Endothelial cell of umbilical vein (primary cell): ENCODE measurements at regions not wholly inside any gene's neighbourhood (a gene's known extent, or its start where the extent isn't known, plus 50 kb on each side); places are given as distances from the start of the nearest gene placed in this dataset.

Source experiments
- BruUV-seq: library from RNA; stranded (reverse); fragments of 400-500 nt; replicated peaks from 2 replicates; lab custom pipeline; 2021; lab: Mats Ljungman, UMichigan
- CTCF ChIA-PET: fragments of 300-600, 350-600 bp; sonication (Branson Sonifier 250); formaldehyde crosslinking; loops from one replicate; lab custom pipeline; 2021; ENCODE audit warnings: antibody characterized with exemption, inconsistent platforms; lab: Charles Lee
- POLR2A ChIA-PET: fragments of 300-600, 350-600 bp; sonication (Branson Sonifier 250); formaldehyde crosslinking; loops from one replicate; lab custom pipeline; 2021; ENCODE audit warnings: antibody characterized with exemption, inconsistent platforms; lab: Charles Lee
- DNase-seq: peaks from one replicate; pipeline ENCODE4 v3.0.0-alpha.2; 2011; ENCODE audit warnings: low read depth, low spot score
- FAIRE-seq: peaks from 2 replicates; lab custom pipeline; 2011; peaks lifted over from hg19 to GRCh38; lab: Jason Lieb, UNC
- H2AFZ ChIP-seq: 2 replicates; pipeline ENCODE4 v1.6.0; 2012; ENCODE audit warnings: low read depth, low read length, control low read depth, inconsistent platforms
- H3K27ac ChIP-seq: 2 replicates; pipeline ENCODE4 v1.5.1; 2011; ENCODE audit warnings: low read depth, mild to moderate bottlenecking, control low read depth, low read length, moderate library complexity; ENCODE audit not compliant: insufficient read depth
- H3K27me3 ChIP-seq, 2 experiments: 2 replicates each; pipeline versions ENCODE4 v1.6.0 to v1.6.1; 2011; ENCODE audit warnings: low read length in 2 of 2, mixed read lengths in 1 of 2; ENCODE audit not compliant: control insufficient read depth in 2 of 2, insufficient read depth in 2 of 2
- H3K36me3 ChIP-seq, 2 experiments: 2 replicates in 1 of 2; 3 replicates in 1 of 2; pipeline ENCODE4 v1.5.1; 2011; ENCODE audit warnings: low read length in 2 of 2, mild to moderate bottlenecking in 1 of 2, moderate library complexity in 1 of 2; ENCODE audit not compliant: control insufficient read depth in 2 of 2, insufficient read depth in 2 of 2; ENCODE audit errors: extremely low read depth in 1 of 2
- H3K4me1 ChIP-seq: 3 replicates; pipeline ENCODE4 v1.5.1; 2011; ENCODE audit warnings: mild to moderate bottlenecking, low read length; ENCODE audit not compliant: control insufficient read depth, insufficient read depth; ENCODE audit errors: extremely low read depth
- H3K4me2 ChIP-seq: 2 replicates; pipeline ENCODE4 v1.6.1; 2011; ENCODE audit warnings: low read length, control low read depth, mixed read lengths; ENCODE audit not compliant: insufficient read depth
- H3K4me3 ChIP-seq, 3 experiments: fragments of 200-600 bp in 1 of 3; sonication (generic), shearing (Covaris generic) in 1 of 3; replicated peaks in 1 of 3; 2 replicates each; pipeline ENCODE4 v1.5.1; 2011 to 2016; ENCODE audit warnings: control low read depth in 3 of 3, low read length in 3 of 3, mild to moderate bottlenecking in 2 of 3, inconsistent platforms in 1 of 3, low read depth in 1 of 3, moderate library complexity in 1 of 3; ENCODE audit not compliant: insufficient read depth in 1 of 3
- H3K79me2 ChIP-seq: 2 replicates; pipeline ENCODE4 v1.6.0; 2012; ENCODE audit warnings: low read length, inconsistent platforms; ENCODE audit not compliant: control insufficient read depth, insufficient read depth
- H3K9ac ChIP-seq: replicated peaks from 2 replicates; pipeline ENCODE3; 2011; ENCODE audit warnings: low read length, control low read depth; ENCODE audit not compliant: insufficient read depth; ENCODE audit errors: extremely low read depth
- H3K9me1 ChIP-seq: replicated peaks from 3 replicates; pipeline ENCODE4 v1.6.0; 2011; ENCODE audit warnings: mild to moderate bottlenecking, low read length; ENCODE audit not compliant: control insufficient read depth, insufficient read depth; ENCODE audit errors: extremely low read depth
- H3K9me3 ChIP-seq: replicated peaks from 2 replicates; pipeline ENCODE4 v1.5.1; 2012; ENCODE audit warnings: low read length, inconsistent platforms; ENCODE audit not compliant: control insufficient read depth, insufficient read depth
- H4K20me1 ChIP-seq: replicated peaks from 2 replicates; pipeline ENCODE3; 2011; ENCODE audit warnings: mild to moderate bottlenecking, low read length; ENCODE audit not compliant: control insufficient read depth, insufficient read depth; ENCODE audit errors: extremely low read depth
- CTCF ChIP-seq, 2 donors: IDR thresholded peaks; 1 replicate in 1 of 2; 2 replicates in 1 of 2; pipeline ENCODE4 v1.5.1; 2011; ENCODE audit warnings: low read length in 2 of 2, mild to moderate bottlenecking in 2 of 2, moderate library complexity in 2 of 2, control low read depth in 1 of 2, inconsistent platforms in 1 of 2, low read depth in 1 of 2; ENCODE audit not compliant: insufficient read depth in 1 of 2; ENCODE audit errors: extremely low read depth in 1 of 2
- EZH2 ChIP-seq: IDR thresholded peaks from 2 replicates; pipeline ENCODE4 v1.6.1; 2012; ENCODE audit warnings: borderline replicate concordance, low read depth, mild to moderate bottlenecking, moderate library complexity, low read length, inconsistent platforms; ENCODE audit not compliant: severe bottlenecking
- FOS ChIP-seq: IDR thresholded peaks from 2 replicates; pipeline ENCODE4 v1.6.1; 2011; ENCODE audit warnings: mild to moderate bottlenecking, low read length, moderate library complexity, borderline replicate concordance; ENCODE audit not compliant: insufficient read depth
- GATA2 ChIP-seq: IDR thresholded peaks from 2 replicates; pipeline ENCODE4 v1.7.0; 2011; ENCODE audit warnings: low read depth, mild to moderate bottlenecking, moderate library complexity, mixed read lengths, low read length; ENCODE audit not compliant: insufficient read length, insufficient read depth
- JUN ChIP-seq: IDR thresholded peaks from 2 replicates; pipeline ENCODE4 v1.6.1; 2011; ENCODE audit warnings: borderline replicate concordance, low read depth; ENCODE audit not compliant: insufficient read length, insufficient read depth
- MAX ChIP-seq: IDR thresholded peaks from 2 replicates; pipeline ENCODE4 v1.6.1; 2011; ENCODE audit not compliant: insufficient read depth, insufficient read length
- MYC ChIP-seq: IDR thresholded peaks from one replicate; pipeline ENCODE4 v1.6.1; 2011; ENCODE audit warnings: mild to moderate bottlenecking, low read depth, low read length
- POLR2A ChIP-seq: IDR thresholded peaks from 2 replicates; pipeline ENCODE4 v1.6.1; 2012; ENCODE audit warnings: low read depth, mild to moderate bottlenecking, control low read depth, low read length
- POLR2AphosphoS5 ChIP-seq: IDR thresholded peaks from 2 replicates; pipeline ENCODE4 v1.6.1; 2012; ENCODE audit warnings: low read depth, mild to moderate bottlenecking, control low read depth, low read length, moderate library complexity; ENCODE audit not compliant: insufficient read depth
- dilution Hi-C: fragments of 300-500 bp; cut with MboI; formaldehyde crosslinking; loops from one replicate; pipeline ENCODE4 v1.15.0; 2019; ENCODE audit warnings: low sequenced_read_pairs; ENCODE audit not compliant: extremely low pct_ligation_motif_present
- intact Hi-C: fragments of 100-400 bp; cut with micrococcal nuclease; formaldehyde crosslinking; loops from one replicate; pipeline ENCODE4 v1.10.0; 2022

GRCh38 chr22:48779661-48780596 is 1047.7 kb downstream of the BRD1 start:
- Histone ChIP-seq H3K9ac (no peak overlapping the region), H2AFZ (no peak overlapping the region), H3K4me2 (no peak overlapping the region), H4K20me1 (no peaks in the 10 kb centered on the region), H3K4me1 (no peaks in the 10 kb centered on the region), H3K27me3 (no peaks in the 10 kb centered on the region), H3K79me2 (no peaks in the 10 kb centered on the region), H3K9me1 (no peaks in the 10 kb centered on the region), H3K36me3 (no peaks in the 10 kb centered on the region), H3K4me3 (no peak overlapping the region), H3K27ac (no peak overlapping the region), H3K9me3 (peaks cover 10% of the 10 kb centered on the region)
- ChIA-PET CTCF (no interaction called here), POLR2A (no interaction called here)
- no peak for TF ChIP-seq POLR2AphosphoS5
- TF ChIP-seq JUN, result no peak
- TF ChIP-seq FOS, result no peak
- TF ChIP-seq MAX, result no peak
- no peak for TF ChIP-seq POLR2A
- TF ChIP-seq GATA2, result no peak
- no peak for TF ChIP-seq EZH2
- TF ChIP-seq MYC, result no peak
- TF ChIP-seq CTCF (IDR thresholded peaks at IDR 0.05; ENCODE audit: extremely low read depth in 1 of 2, insufficient read depth in 1 of 2, low read depth in 1 of 2, low read length in 2 of 2), result no peak
- intact Hi-C loops (no loop called here), dilution Hi-C loops (no loop called here)
- DNase-seq, result no peak
- FAIRE-seq, result no peak
- BruUV-seq, result no TSS peak
